Common myeloid progenitor, CD34-positive (primary cell): ENCODE measurements at regions not wholly inside any gene's neighbourhood (a gene's known extent, or its start where the extent isn't known, plus 50 kb on each side); places are given as distances from the start of the nearest gene placed in this dataset.

Source experiments
- CTCF ChIA-PET: fragments of 350-600 bp; sonication (Branson Sonifier 250); formaldehyde crosslinking; loops from one replicate; lab custom pipeline; 2021; ENCODE audit warnings: antibody characterized with exemption; lab: Charles Lee
- POLR2A ChIA-PET: fragments of 350-600 bp; sonication (Branson Sonifier 250); formaldehyde crosslinking; loops from one replicate; lab custom pipeline; 2021; ENCODE audit warnings: antibody characterized with exemption; lab: Charles Lee
- DNase-seq, 3 donors: peaks; one replicate each; pipeline versions ENCODE4 v3.0.0 to v3.0.0-alpha.2; 2013
- H3K27ac ChIP-seq, 2 experiments: 1 replicate in 1 of 2; 2 replicates in 1 of 2; pipeline ENCODE4 v1.7.0; 2013; ENCODE audit warnings: inconsistent platforms in 2 of 2, low read length in 2 of 2, mild to moderate bottlenecking in 2 of 2, low read depth in 1 of 2, moderate library complexity in 1 of 2; ENCODE audit not compliant: severe bottlenecking in 2 of 2, insufficient read depth in 1 of 2, poor library complexity in 1 of 2
- H3K27me3 ChIP-seq, 5 experiments: replicated peaks in 2 of 5; 1 replicate in 3 of 5; 2 replicates in 2 of 5; pipeline versions ENCODE4 v1.6.1 to v1.7.0; 2013; ENCODE audit warnings: low read length in 4 of 5, mild to moderate bottlenecking in 2 of 5, moderate library complexity in 2 of 5, inconsistent platforms in 1 of 5; ENCODE audit not compliant: insufficient read depth in 5 of 5, control insufficient read depth in 4 of 5
- H3K36me3 ChIP-seq, 4 experiments: 1 replicate in 2 of 4; 2 replicates in 2 of 4; pipeline versions ENCODE4 v1.6.1 to v1.7.0; 2013; ENCODE audit warnings: low read length in 3 of 4, control low read depth in 1 of 4, mild to moderate bottlenecking in 1 of 4; ENCODE audit not compliant: control insufficient read depth in 4 of 4, insufficient read depth in 4 of 4
- H3K4me1 ChIP-seq, 4 experiments: 1 replicate in 3 of 4; 2 replicates in 1 of 4; pipeline versions ENCODE4 v1.6.1 to v1.7.1; 2013; ENCODE audit warnings: low read length in 3 of 4, mild to moderate bottlenecking in 3 of 4, control low read depth in 1 of 4, inconsistent platforms in 1 of 4, moderate library complexity in 1 of 4; ENCODE audit not compliant: control insufficient read depth in 4 of 4, insufficient read depth in 4 of 4; ENCODE audit errors: control extremely low read depth in 1 of 4
- H3K4me3 ChIP-seq, 7 experiments: 1 replicate in 4 of 7; 2 replicates in 3 of 7; pipeline versions ENCODE4 v1.5.1 to v1.7.0; 2013; ENCODE audit warnings: mild to moderate bottlenecking in 7 of 7, low read length in 6 of 7, moderate library complexity in 6 of 7, inconsistent platforms in 2 of 7, low read depth in 2 of 7, control low read depth in 1 of 7; ENCODE audit not compliant: insufficient read depth in 4 of 7, control insufficient read depth in 1 of 7; ENCODE audit errors: extremely low read depth in 1 of 7
- H3K9me3 ChIP-seq, 5 experiments: 1 replicate in 4 of 5; 2 replicates in 1 of 5; pipeline versions ENCODE4 v1.6.1 to v1.7.1; 2013; ENCODE audit warnings: low read length in 4 of 5, mild to moderate bottlenecking in 2 of 5, inconsistent platforms in 1 of 5, low read depth in 1 of 5, moderate library complexity in 1 of 5; ENCODE audit not compliant: control insufficient read depth in 4 of 5, insufficient read depth in 2 of 5; ENCODE audit errors: control extremely low read depth in 1 of 5
- WGBS: methylation state at CpG from one replicate; pipeline ENCODE4 v1.1.5; 2013; ENCODE audit not compliant: insufficient coverage; 5-methylcytosine and 5-hydroxymethylcytosine counted together

- Histone ChIP-seq H3K4me3 (no peak overlapping the region), H3K4me1 (no peaks in the 10 kb centered on the region), H3K27ac (no peak overlapping the region), H3K36me3 (no peaks in the 10 kb centered on the region), H3K27me3 (peaks cover 5 to 62% (median 27%) of the 10 kb centered on the region in 5 experiments), H3K9me3 (peaks cover 0 to 12% (median 4%) of the 10 kb centered on the region in 5 experiments)
- DNase-seq = no peak
- ChIA-PET POLR2A (no interaction called here), CTCF (no interaction called here)
- no CpG with 5 or more reads among the region's 1 CpG for WGBS
Observed at GRCh38 chr15:95431518-95431917, 899.0 kb upstream of the NR2F2 start.

- no CpG with 5 or more reads among the region's 2 CpGs for WGBS
- peaks cover 5 to 74% (median 40%) of the 10 kb centered on the region in 5 experiments for H3K27me3 ChIP-seq
- DNase-seq = no peak
- ChIA-PET CTCF (no interaction called here), POLR2A (no interaction called here)
- H3K9me3 ChIP-seq = peaks cover 0 to 4% (median 4%) of the 10 kb centered on the region in 5 experiments
- H3K27ac ChIP-seq = no peak overlapping the region
- H3K4me3 ChIP-seq = no peak overlapping the region
- H3K36me3 ChIP-seq = no peaks in the 10 kb centered on the region
- H3K4me1 ChIP-seq = no peaks in the 10 kb centered on the region
Observed at GRCh38 chr15:95432878-95433405, 897.6 kb upstream of the NR2F2 start.

GRCh38 chr15:95439922-95440376 is 890.6 kb upstream of the NR2F2 start:
- no peak overlapping the region for H3K4me3 ChIP-seq
- no peaks in the 10 kb centered on the region for H3K4me1 ChIP-seq
- POLR2A ChIA-PET = no interaction called here
- DNase-seq = no peak
- H3K9me3 ChIP-seq = peaks cover 0 to 13% (median 2%) of the 10 kb centered on the region in 5 experiments
- 88% methylated on average over 1 of the region's 3 CpGs for WGBS
- no peaks in the 10 kb centered on the region for H3K36me3 ChIP-seq
- peaks cover 12 to 92% (median 53%) of the 10 kb centered on the region in 5 experiments for H3K27me3 ChIP-seq
- CTCF ChIA-PET = no interaction called here
- H3K27ac ChIP-seq = no peak overlapping the region

- H3K36me3 ChIP-seq = no peaks in the 10 kb centered on the region
- H3K27me3 ChIP-seq = peaks cover 9 to 94% (median 49%) of the 10 kb centered on the region in 5 experiments
- no peak for DNase-seq
- ChIA-PET POLR2A (no interaction called here), CTCF (no interaction called here)
- peaks cover 0 to 13% (median 5%) of the 10 kb centered on the region in 5 experiments for H3K9me3 ChIP-seq
- no peak overlapping the region for H3K27ac ChIP-seq
- 73% methylated on average over 5 of the region's 6 CpGs for WGBS
- no peak overlapping the region for H3K4me3 ChIP-seq
- no peaks in the 10 kb centered on the region for H3K4me1 ChIP-seq
Observed at GRCh38 chr15:95440712-95441111, 889.8 kb upstream of the NR2F2 start.

- peaks cover 7 to 83% (median 36%) of the 10 kb centered on the region in 5 experiments for H3K27me3 ChIP-seq
- WGBS = 71% methylated on average over 1 of the region's 7 CpGs
- H3K9me3 ChIP-seq = peaks cover 0 to 13% (median 5%) of the 10 kb centered on the region in 5 experiments
- no peak overlapping the region for H3K27ac ChIP-seq
- peaks cover 0 to 8% (median 2%) of the 10 kb centered on the region in 4 experiments for H3K4me1 ChIP-seq
- H3K4me3 ChIP-seq = no peak overlapping the region
- ChIA-PET POLR2A (no interaction called here), CTCF (no interaction called here)
- H3K36me3 ChIP-seq = no peaks in the 10 kb centered on the region
- no peak for DNase-seq
Observed at GRCh38 chr15:95442107-95442719, 888.3 kb upstream of the NR2F2 start.

GRCh38 chr15:95444860-95445259 is 885.6 kb upstream of the NR2F2 start:
- Histone ChIP-seq H3K4me1 (peaks cover 0 to 10% (median 2%) of the 10 kb centered on the region in 4 experiments), H3K4me3 (no peak overlapping the region), H3K9me3 (peaks cover 0 to 13% (median 8%) of the 10 kb centered on the region in 5 experiments), H3K27me3 (peaks cover 10 to 73% (median 37%) of the 10 kb centered on the region in 5 experiments), H3K27ac (no peak overlapping the region), H3K36me3 (no peaks in the 10 kb centered on the region)
- 100% methylated on average over 2 of the region's 4 CpGs for WGBS
- POLR2A ChIA-PET = no interaction called here
- CTCF ChIA-PET = no interaction called here
- no peak for DNase-seq

- Histone ChIP-seq H3K27ac (no peak overlapping the region), H3K36me3 (no peaks in the 10 kb centered on the region), H3K4me1 (peaks cover 0 to 10% (median 2%) of the 10 kb centered on the region in 4 experiments), H3K9me3 (peaks cover 0 to 14% (median 8%) of the 10 kb centered on the region in 5 experiments), H3K4me3 (no peak overlapping the region), H3K27me3 (peaks cover 13 to 75% (median 42%) of the 10 kb centered on the region in 5 experiments)
- WGBS = no CpG with 5 or more reads among the region's 2 CpGs
- POLR2A ChIA-PET = no interaction called here
- CTCF ChIA-PET = no interaction called here
- peak; percentile 38 to 83 (median 76) for DNase-seq
Observed at GRCh38 chr15:95446854-95447253, 883.6 kb upstream of the NR2F2 start.
